Hindlimb muscle (tissue), 1 donor: ENCODE measurements at regions not wholly inside any gene's neighbourhood (a gene's known extent, or its start where the extent isn't known, plus 50 kb on each side); places are given as distances from the start of the nearest gene placed in this dataset.
A peak's percentile ranks its signal among the peaks of the same experiment; 100 is the strongest.

ENCODE experiments used
- DNase-seq: peaks from one replicate; pipeline ENCODE4 v3.0.0-alpha.2; 2013

DNA sequence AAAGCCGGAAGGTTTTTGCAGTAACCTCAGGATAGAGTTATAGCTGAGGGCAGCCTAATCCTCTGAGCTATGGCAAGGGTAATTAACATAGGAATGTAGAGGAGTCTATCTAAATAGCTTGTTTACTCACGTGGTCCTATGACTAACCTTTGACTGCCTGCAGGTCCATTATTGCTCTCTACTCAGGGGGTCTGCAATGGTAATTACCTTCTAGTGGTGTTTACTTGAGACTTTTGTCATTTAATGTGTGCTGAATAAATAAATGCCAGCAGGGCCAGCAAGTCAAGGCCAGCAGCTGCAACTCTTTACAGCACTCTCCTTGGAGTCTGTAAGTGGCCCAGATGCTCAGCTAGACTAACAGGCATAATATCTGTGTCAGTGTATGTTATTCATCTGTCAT lies 212.7 kb upstream of the FMR1 start:
- DNase-seq = no peak

DNA sequence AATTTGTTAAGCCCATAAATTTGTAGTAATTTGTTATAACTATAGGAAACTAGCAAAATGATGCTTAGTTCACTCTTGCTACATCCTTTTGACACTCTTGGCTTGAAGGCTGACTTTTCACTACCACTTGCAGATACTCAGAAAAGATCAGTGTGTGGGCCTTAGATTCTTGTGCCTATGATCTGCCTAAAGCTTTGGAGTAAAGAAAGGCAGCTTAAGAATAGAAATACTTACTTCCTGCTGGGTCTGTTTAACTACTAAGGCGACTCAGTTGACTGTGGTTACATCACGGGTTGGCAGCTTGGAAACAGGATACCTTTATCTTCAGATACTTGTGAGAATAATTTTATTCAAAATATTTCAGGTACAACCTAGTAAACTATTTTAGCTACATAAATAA lies 201.4 kb upstream of the FMR1 start:
- no peak for DNase-seq

DNA sequence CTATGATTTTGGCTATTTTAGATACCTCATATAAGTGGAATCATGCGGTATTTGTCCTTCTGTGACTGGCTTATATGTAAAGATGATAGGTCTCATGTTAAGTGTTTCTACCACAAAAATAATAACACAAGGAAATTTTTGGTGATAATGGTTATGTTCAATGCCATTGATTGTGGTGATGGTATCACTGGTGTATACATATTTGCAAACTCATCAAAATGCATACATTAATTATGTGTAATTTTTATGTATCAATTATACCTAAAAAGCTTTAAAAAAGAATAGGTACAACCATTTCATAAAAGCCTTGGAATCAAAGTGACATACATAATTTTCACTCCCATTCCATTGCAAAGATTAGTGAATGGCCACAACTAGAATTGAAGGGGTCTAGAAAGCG lies 178.3 kb upstream of the FMR1 start:
- DNase-seq = no peak

DNA sequence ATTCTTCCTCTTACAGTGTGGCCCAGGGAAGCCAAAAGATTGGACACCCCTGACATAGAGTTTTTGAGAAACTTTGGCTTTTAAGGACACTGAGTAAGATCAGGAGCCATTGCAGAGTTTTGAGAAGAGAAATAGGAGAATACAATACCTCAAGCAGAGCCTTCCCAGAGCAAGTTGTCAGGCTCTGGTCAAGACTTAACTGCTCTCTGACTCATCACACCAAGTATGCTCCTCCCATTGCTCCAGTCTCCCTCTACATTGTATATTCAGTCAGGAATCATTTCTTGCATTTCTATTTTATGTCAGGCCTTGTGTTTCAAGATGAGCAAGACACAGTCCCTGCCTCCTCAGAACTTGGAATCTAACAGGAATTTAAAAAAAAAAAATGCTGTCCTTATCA lies 176.4 kb upstream of the FMR1 start:
- DNase-seq = no peak

DNA sequence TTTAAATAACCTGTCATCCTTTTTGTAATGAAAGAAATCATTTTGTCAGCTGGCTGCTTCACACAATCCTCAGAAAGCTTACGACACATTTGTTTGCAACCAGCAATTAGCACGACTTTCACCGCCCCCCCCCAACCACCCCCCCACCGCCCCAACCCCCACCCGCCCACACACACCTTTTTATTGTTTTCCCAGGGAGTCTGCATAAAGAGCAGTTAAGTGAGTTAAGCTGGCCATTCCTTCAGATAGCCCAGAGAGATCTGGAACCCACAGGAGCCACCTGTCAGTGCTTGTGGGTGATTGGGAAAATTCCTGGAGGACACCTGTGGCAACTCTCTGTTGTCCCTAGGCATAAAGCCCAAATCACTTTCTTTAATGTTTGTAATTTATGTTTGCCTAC lies 175.7 kb upstream of the FMR1 start:
- DNase-seq = no peak

DNA sequence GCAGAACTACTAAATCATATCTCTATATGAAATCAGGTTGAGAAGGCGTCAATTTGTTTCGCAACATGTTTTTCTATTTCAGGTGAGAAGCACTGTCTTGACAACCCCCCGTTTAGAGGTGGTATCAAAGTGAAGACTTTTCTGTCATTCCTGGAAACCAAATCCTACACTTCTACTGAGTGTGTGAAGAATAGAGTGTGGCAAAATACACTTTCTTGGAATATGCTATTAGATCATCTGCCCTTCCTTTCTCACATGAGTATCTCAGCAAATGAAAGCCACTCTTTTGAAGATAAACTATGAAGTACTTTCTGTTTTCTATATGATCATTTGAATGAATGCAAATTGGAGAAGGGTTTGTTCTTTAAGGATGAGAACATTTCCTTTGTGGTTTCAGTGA lies 174.0 kb upstream of the FMR1 start:
- no peak for DNase-seq

DNA sequence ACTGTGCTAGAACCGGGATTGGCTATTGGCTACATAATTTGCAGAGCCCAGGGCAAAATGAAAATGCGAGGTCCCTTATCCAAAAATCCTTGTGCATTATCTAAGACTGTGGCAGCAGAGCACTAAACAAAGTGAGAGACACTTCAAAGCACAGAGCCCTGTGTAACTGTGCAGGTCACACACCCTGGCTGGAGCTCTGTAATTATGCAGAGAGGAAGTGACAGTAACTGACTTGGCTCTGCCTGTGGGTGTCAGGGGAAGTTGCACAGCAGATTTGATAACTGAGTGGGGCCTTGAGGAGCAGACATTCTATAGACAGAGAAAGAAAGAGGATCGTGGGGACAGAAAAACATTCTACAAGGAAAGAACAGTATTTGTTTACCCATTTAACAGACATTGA lies 173.5 kb upstream of the FMR1 start:
- no peak for DNase-seq

DNA sequence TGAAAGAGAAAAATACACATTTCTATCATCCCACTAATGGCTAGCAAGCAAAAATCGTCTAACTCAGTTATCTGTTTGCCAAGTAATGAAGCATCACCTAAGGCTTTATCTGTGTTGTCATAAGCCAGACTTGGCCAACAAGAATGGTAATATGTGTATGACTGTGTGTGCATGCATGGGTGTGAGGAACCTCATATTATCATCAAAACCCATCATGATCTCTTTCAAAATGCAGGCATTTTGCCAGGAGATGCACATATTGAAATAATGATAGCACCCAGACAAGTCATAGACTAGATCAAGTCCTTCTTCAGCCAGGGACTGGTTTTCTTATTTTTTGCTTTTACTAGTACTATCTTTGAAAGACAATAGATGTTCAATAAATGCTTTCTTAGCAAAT lies 172.5 kb upstream of the FMR1 start:
- no peak for DNase-seq

DNA sequence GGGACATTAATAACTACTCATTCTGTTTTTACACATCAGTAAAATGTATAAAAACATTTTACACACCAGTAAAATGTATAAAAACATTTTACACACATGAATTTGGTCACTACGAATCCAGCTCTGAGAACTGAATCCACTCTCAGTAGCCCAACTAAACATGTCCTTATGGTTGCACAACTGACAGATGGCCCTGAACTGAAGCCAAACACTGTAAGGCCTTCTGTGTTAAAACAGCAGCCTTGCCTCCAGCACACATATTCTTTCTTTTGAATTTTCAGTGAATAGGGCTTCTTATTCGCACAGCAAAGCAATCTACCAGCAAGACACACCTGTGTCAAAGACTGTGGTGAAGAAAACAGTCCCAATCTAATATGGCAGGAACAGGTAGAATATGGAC lies 169.9 kb upstream of the FMR1 start:
- peak; percentile 3 for DNase-seq

DNA sequence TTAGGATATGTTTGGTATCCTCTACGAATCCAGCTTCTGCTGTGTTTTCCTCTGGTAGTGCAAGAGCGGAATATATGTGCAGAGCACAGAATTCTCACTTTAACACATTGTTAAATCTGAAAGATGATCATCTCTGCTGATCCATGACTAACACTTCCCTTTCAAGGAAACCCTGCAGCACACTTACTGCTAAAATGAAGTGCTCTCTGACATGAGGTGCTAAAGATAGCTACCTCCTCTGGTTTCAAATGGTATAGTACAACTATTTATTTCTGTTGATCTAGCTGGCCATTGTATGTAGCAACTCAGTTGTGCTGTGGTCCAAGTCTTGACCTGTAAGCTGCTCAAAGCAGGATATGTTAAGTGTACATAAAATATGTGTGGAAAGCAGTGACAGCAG lies 162.4 kb upstream of the FMR1 start:
- DNase-seq = no peak

DNA sequence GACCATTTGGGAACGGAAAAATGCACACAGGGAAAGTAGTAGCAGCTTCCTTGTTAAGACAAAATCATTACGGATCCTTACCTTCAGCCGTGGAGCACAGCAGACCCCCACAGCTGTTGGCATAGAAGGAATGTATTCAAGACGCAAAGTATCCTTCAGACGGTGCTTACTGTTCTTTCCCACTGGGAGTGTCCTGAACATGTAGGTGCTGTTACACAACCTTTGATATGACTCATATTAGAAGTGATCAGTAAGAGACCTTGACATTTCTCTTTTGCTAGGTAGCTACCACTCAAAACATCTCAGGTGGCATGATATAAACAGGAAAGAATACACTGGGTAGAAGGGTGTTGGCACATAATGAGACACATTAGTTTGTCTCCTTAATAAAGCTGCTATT lies 154.0 kb upstream of the FMR1 start:
- DNase-seq = no peak

DNA sequence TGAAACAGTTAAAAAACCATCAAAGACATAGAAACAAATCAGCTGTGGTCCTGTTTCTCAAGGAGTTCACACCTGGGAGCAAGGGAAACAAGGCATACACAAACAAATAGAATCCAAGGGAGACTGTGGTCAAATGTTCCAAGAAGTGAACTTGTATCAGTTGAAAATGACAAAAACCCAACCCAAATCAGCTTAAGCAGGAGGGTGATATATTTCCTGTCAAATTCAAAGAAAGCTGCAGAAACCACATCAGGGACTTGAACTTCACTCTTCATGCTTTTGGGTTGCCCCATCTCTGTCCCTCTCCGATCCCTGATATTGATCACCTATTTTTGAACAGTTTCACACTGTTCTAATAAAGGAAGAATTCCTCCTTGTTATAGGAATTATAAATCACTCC lies 148.6 kb upstream of the FMR1 start:
- DNase-seq = no peak

DNA sequence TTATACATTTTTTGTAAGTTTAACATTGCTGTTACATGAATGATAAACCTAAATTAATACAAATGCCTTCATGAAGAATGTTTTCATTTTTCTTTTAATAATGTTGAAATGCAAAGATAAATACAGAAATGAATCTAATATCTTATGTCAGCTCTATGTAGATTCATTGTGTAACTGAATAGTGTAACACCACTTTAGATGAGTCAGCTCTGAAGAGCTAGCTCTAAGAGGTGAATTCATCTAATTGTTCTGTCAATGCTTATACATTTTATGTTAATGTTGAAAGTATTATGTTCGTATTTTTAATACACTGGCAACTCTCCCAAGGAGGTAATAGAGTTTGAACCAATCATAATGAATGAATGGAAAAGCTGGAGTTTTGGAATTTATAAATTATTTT lies 146.9 kb upstream of the FMR1 start:
- no peak for DNase-seq

DNA sequence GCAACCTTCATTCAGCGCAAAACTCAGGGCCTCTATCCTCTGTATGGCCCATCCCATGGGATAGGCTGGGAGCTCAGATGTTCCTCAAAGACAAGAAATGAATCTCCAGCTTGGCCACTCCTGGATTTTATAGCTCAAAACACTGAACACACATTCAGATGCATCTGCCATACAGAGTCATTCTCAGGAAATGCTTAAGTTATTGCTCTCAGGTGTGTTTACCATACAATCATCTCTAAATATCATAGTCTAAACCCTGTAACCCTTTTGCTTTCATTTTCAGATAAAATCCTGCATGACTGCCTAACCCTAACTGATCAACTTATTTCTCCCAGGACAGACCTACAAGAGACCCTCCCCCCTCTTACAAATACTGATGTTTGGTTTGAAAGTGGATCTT lies 140.9 kb upstream of the FMR1 start:
- no peak for DNase-seq

DNA sequence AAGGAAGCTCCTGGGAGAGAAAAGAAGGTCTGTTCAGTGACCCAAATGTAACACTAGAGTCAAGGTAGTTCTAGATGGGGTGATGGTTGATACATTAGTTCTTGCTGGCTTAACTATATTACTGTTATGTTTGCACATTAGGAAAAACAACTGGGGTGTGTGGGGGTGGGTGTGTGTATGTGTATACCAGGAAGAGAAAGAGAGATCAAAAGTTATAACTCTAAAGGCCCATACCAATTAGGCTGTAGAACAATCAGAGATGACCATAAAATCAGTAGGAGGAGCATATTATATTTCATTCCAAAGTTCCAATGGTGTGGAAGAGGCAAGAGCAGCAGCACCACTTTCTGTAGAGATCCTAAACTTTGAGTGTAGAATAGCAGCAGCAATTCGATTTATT lies 134.7 kb upstream of the FMR1 start:
- no peak for DNase-seq

DNA sequence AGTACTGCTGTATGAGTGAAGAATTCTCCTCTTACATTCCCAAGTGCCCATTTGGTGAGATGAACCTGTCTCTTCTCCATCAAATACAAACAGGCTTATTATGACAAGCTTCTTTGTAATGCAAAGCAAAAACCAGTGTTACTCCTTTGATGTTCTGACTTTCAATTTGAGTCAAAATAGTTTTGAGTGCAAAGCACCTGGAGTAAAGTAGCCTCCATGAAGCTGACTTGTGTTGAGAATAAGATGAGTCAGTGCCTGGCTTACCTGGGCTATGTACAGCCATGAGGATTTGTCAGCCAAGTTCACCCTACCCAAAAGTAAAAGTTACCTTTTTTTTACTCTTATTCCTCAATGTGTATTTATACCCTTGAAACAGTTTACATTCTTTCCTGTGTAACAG lies 132.5 kb upstream of the FMR1 start:
- no peak for DNase-seq

DNA sequence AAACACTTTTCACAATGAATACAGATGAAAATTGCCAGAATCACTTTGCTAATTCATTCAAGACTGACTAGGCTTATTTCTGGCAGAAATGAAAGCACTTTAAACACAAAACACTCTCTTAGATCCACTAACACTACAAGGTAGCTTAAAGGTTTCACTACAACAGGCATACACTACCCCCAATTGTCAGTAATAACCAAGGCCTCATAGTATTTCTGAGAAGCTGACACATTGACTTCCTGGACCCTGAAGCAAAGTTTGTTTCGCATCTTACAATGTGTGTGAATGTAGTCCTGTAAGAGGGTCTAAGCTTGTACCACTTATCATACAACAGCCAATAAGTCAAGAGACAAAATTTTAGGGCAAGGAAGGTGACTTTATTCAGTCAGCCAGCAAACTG lies 129.9 kb upstream of the FMR1 start:
- DNase-seq = no peak

DNA sequence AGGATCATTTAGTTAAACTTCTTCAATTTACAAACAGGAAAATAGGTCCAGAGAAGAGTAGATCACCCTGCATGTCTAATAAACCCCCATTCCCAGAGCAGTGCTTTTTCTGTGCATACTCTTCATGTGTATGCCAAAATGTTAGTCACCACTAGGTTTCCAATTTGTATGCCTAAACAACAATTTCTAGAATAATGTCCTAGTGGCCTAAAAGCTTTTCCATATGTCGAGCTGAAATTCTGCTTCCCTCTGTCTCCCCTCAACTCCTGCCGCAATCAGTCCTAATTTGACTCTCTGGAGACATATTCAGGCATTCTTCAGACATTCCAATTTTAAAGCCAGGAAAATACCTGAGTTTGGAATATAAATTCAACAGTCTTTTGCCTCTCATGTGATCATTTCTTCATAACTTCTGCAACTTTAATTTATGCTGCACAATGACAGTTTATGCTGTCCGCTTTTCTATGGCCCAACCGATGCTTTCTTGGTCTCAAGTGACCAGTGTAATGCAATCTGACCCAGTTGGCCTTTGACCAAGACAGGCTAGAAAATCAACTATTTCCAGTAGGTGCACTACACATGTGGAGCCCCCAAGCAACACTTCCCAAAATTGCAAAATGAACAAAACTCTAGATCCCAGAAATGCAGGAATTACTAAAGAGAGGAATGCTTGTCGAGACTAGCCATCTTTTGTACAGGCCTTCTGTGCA lies 122.9 kb upstream of the FMR1 start:
- peak; percentile 38 for DNase-seq

DNA sequence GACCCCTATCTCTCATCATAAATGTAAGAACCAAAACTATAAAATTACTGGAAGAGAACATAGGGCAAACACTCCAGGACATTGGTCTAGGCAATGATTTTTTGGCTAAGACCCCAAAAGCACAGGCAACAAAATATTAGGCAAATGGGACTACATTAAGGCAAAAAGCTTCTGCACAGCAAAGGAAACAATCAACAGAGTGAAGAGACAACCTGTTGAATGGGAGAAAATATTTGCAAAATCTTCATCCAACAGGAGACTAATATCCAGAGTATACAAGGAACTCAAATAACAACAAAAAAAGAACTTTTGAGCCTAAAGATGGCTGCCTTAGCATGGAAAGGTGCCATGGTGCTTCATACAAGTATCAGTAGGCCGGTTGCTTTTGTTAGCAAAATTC lies 111.1 kb upstream of the FMR1 start:
- no peak for DNase-seq

DNA sequence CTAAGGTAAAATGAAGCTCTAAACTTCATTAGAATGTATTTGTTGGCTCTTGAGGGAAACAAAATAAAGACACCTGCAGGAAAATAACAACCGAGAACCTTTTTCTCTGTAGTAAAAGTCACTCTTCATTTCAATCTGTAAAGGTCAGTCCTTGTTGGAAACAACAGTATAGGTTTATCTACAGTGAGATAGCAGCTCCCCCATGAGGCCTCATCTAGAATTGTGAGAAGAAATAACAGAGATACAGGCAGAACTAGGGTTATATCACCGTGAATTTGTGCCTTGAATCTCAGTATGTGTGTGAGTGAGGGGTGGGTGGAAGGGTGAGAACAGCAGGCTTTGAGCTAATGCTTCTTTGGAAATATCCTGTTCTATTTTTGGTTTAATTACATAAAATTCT lies 107.8 kb upstream of the FMR1 start:
- DNase-seq = peak; percentile 24

DNA sequence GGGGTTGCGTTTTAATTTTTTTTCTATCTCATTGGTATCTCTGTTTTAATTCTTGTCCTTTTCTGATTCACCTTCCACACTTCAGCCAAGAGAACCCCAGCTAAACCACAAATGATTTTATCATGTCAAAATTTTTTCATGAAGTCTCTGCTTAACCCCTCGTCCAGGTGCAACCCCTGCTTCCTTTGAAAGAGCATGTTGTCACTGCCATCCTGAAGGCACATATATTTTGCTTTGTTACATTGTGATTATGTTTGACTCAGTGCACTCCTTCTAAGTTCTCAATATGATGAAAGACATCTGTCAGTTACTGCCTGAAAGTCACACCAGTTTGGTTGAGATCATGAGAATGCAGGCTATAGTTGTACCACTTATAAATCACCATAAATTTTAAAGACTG lies 99.9 kb upstream of the FMR1 start:
- DNase-seq = no peak

DNA sequence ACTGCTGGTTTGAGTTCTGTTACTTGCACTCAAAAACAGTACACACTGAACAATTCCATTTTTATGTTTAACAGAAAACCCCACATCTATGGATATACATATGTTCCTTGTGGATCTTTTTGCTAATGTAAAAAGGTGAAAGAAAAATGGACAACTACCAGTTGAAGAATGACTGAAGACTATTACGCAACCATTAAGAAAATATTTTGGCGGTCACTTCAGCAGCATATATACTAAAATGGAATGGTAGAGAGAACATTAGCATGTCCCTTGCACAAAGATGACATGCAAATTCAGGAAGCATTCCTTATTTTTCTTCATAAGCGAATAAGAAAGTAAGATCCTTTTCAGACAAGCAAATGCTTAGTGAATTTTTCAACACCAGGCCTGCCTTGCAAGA lies 84.6 kb upstream of the FMR1 start:
- DNase-seq = no peak

DNA sequence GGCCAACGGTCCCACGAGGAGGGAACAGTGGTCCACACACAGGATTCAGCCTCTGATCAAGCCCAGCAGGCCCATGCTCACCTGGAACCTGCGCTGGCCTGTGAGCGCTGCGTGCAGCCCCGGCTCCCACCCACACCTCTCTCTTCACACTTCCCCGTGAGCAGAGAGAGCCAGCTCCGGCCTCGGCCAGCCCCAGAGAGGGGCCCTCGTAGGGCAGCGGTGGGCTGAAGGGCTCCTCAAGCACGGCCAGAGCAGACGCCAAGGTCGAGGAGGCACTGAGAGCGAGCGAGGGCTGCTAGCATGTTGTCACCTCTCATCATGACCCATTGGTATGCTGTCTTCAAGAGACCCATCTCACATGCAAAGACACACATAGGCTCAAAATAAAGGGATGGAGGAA lies 83.0 kb upstream of the FMR1 start:
- DNase-seq = no peak

DNA sequence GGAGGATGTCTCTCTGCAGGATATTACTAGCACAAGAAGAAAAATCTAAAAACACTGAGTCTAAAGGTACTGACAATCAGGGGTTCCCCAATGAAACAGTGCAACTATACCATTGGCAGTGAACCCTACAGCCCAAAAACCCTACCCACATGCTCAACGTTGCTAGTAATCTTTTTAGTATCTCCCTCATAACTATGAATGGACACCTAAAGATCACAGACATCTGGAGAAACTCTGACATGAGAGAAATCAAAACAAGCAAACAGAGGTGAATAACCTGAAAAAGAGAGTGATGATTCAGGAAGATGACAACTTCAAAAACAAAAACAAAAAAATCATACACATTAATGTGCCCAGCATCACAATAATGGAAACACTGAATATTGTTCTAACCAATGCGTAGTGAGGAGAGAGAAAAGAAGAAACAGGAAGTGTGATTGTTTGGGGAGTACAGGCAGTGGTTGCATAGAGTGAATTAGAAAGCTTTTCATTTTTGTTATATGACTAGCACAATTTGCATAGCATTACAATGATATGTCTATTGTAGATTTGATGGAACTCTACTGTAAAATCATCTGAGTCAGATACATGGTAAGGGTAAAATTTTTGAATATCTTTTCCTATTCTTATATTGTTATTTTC lies 78.9 kb upstream of the FMR1 start:
- DNase-seq = no peak
